GM23248 (cell line): ENCODE measurements at regions not wholly inside any gene's neighbourhood (a gene's known extent, or its start where the extent isn't known, plus 50 kb on each side); places are given as distances from the start of the nearest gene placed in this dataset.

ENCODE experiments used
- EZH2 ChIP-seq: fragments of 200-600 bp; sonication (generic); IDR thresholded peaks from 2 replicates; pipeline ENCODE4 v1.6.1; 2018; ENCODE audit warnings: antibody characterized with exemption, mild to moderate bottlenecking; ENCODE audit not compliant: insufficient read depth, poor library complexity, severe bottlenecking
- EZH2phosphoT487 ChIP-seq: fragments of 200-600 bp; sonication (generic); IDR thresholded peaks from 2 replicates; pipeline ENCODE4 v1.6.1; 2018; ENCODE audit warnings: antibody characterized with exemption, moderate library complexity, mild to moderate bottlenecking, low read depth; ENCODE audit not compliant: insufficient read depth

GRCh38 chr6:131366223-131366622 lies 206.8 kb upstream of the ARG1 start:
- no peak for TF ChIP-seq EZH2
- no peak for TF ChIP-seq EZH2phosphoT487
